NCI-H2196 (cell line): ENCODE measurements at regions not wholly inside any gene's neighbourhood (a gene's known extent, or its start where the extent isn't known, plus 50 kb on each side); places are given as distances from the start of the nearest gene placed in this dataset.

Source experiments
- DNase-seq: peaks from one replicate; lab custom pipeline; 2025; ENCODE audit not compliant: unreplicated experiment; lab: John Stamatoyannopoulos, UW

GRCh38 chr15:95970326-95970725, 360.2 kb upstream of the NR2F2 start:
- DNase-seq, result no peak

- no peak for DNase-seq
Observed at GRCh38 chr15:95972041-95972553, 358.4 kb upstream of the NR2F2 start.

GRCh38 chr15:95972812-95973211, 357.7 kb upstream of the NR2F2 start:
- DNase-seq, result no peak

- no peak for DNase-seq
Observed at GRCh38 chr15:95973566-95974256, 356.8 kb upstream of the NR2F2 start.

GRCh38 chr15:95975212-95975611, 355.3 kb upstream of the NR2F2 start:
- DNase-seq, result no peak

GRCh38 chr15:95979286-95979685, 351.2 kb upstream of the NR2F2 start:
- DNase-seq, result no peak

GRCh38 chr15:95981209-95981608, 349.3 kb upstream of the NR2F2 start:
- DNase-seq, result no peak

- DNase-seq, result no peak
Observed at GRCh38 chr15:95987299-95987698, 343.2 kb upstream of the NR2F2 start.

- no peak for DNase-seq
Observed at GRCh38 chr15:95987886-95988573, 342.5 kb upstream of the NR2F2 start.

- DNase-seq, result peak; percentile 1
Observed at GRCh38 chr15:95988574-95988887, 342.0 kb upstream of the NR2F2 start.

GRCh38 chr15:95989392-95989791, 341.1 kb upstream of the NR2F2 start:
- peak; percentile 0 for DNase-seq

GRCh38 chr15:95990833-95991232, 339.7 kb upstream of the NR2F2 start:
- DNase-seq, result no peak

- DNase-seq, result no peak
Observed at GRCh38 chr15:95994418-95994817, 336.1 kb upstream of the NR2F2 start.

GRCh38 chr15:95995375-95996168, 334.9 kb upstream of the NR2F2 start:
- DNase-seq, result no peak

GRCh38 chr15:95996494-95996893, 334.0 kb upstream of the NR2F2 start:
- no peak for DNase-seq

GRCh38 chr15:95998935-95999334, 331.6 kb upstream of the NR2F2 start:
- DNase-seq, result no peak

GRCh38 chr15:96002890-96003859, 327.3 kb upstream of the NR2F2 start:
- no peak for DNase-seq

GRCh38 chr15:96005906-96006305, 324.6 kb upstream of the NR2F2 start:
- no peak for DNase-seq

- DNase-seq, result no peak
Observed at GRCh38 chr15:96011136-96011535, 319.4 kb upstream of the NR2F2 start.

GRCh38 chr15:96014939-96015338, 315.6 kb upstream of the NR2F2 start:
- no peak for DNase-seq

- DNase-seq, result no peak
Observed at GRCh38 chr15:96019114-96019513, 311.4 kb upstream of the NR2F2 start.
